Adrenal gland (tissue), 9 donors: ENCODE measurements at regions not wholly inside any gene's neighbourhood (a gene's known extent, or its start where the extent isn't known, plus 50 kb on each side); places are given as distances from the start of the nearest gene placed in this dataset.

Experiments
- DNase-seq, 7 donors: peaks; one replicate each; pipeline ENCODE4 v3.0.0-alpha.2; 2019 to 2020
- H3K27ac ChIP-seq, 5 donors: fragments of 200-600 bp; sonication (generic) in 4 of 5; 1 replicate in 3 of 5; 2 replicates in 2 of 5; pipeline versions ENCODE4 v1.5.1 to v1.8.0; 2016 to 2020; ENCODE audit warnings: mild to moderate bottlenecking in 1 of 5
- H3K27me3 ChIP-seq: fragments of 200-600 bp; 2 replicates; pipeline ENCODE4 v1.8.0; 2021
- H3K36me3 ChIP-seq, 2 donors: fragments of 200-600 bp; replicated peaks in 1 of 2; 1 replicate in 1 of 2; 2 replicates in 1 of 2; pipeline versions ENCODE4 v1.5.1 to v1.8.0; 2018 to 2022
- H3K4me1 ChIP-seq, 2 donors: fragments of 200-600 bp; replicated peaks in 1 of 2; 1 replicate in 1 of 2; 2 replicates in 1 of 2; pipeline versions ENCODE4 v1.5.1 to v1.8.0; 2018 to 2021
- H3K4me3 ChIP-seq, 4 donors: fragments of 200-600 bp; sonication (generic) in 3 of 4; one replicate each; pipeline ENCODE4 v1.5.1; 2016 to 2018
- H3K9me3 ChIP-seq, 3 donors: fragments of 200-600 bp; sonication (generic) in 1 of 3; replicated peaks in 1 of 3; 1 replicate in 2 of 3; 2 replicates in 1 of 3; pipeline versions ENCODE4 v1.5.1 to v1.8.0; 2016 to 2021
- CTCF ChIP-seq, 6 experiments: fragments of 450-650 bp in 4 of 6; fragments of 200-600 bp in 2 of 6; sonication (generic) in 1 of 6; IDR thresholded peaks; 1 replicate in 5 of 6; 2 replicates in 1 of 6; pipeline versions ENCODE4 v1.5.1 to v1.8.0; 2016 to 2021; ENCODE audit warnings: antibody characterized with exemption in 6 of 6, mild to moderate bottlenecking in 2 of 6, moderate library complexity in 1 of 6
- POLR2A ChIP-seq, 2 donors: fragments of 450-650 bp; IDR thresholded peaks; one replicate each; pipeline ENCODE4 v1.6.1; 2017; ENCODE audit warnings: antibody characterized with exemption in 2 of 2, mild to moderate bottlenecking in 2 of 2, moderate library complexity in 1 of 2
- WGBS, 4 donors: extraction: QIAGEN DNeasy Blood & Tissue Kit in 2 of 4; methylation state at CpG; one replicate each; pipeline versions ENCODE4 v1.1.5 to v1.1.7; 2013 to 2017; 5-methylcytosine and 5-hydroxymethylcytosine counted together
- intact Hi-C, 2 donors: fragments of 100-400 bp; cut with DNase I; formaldehyde crosslinking; loops; one replicate each; pipeline versions ENCODE4 v1.14.1 to v1.15.0; 2022 to 2023
- donor health status: healthy with polysubstance abuse.
- donor health status: Bipolar disorder and iron deficiency.
- donor health status: DM: yes; HTN: yes; CAD: no.
- donor health status: DM: no; HTN: no; CAD: no.
- donor health status: DM: no; HTN: no; CAD: no.

- no peak for DNase-seq
- no peak overlapping the region for H3K27ac ChIP-seq
- H3K27me3 ChIP-seq: no peaks in the 10 kb centered on the region
- intact Hi-C loops: no loop called here
- TF ChIP-seq CTCF (IDR thresholded peaks at IDR 0.05) (no peak), POLR2A (IDR thresholded peaks at IDR 0.05) (no peak)
- WGBS, 4 donors: 93 to 100% (median 96%) methylated on average over 3 of the region's 3 CpGs
- H3K4me3 ChIP-seq: no peak overlapping the region
- no peaks in the 10 kb centered on the region for H3K9me3 ChIP-seq
- no peaks in the 10 kb centered on the region for H3K4me1 ChIP-seq
- H3K36me3 ChIP-seq: no peaks in the 10 kb centered on the region
These were observed 54.2 kb upstream of the RMST start for GRCh38 chr12:97408363-97408762.

GRCh38 chr12:97411341-97411740, 51.3 kb upstream of the RMST start:
- 63 to 82% (median 74%) methylated on average over 3 of the region's 3 CpGs for WGBS, 4 donors
- TF ChIP-seq CTCF (IDR thresholded peaks at IDR 0.05) (no peak), POLR2A (IDR thresholded peaks at IDR 0.05) (no peak)

More at GRCh38 chr12:97411341-97411740, 51.3 kb upstream of the RMST start:
- Histone ChIP-seq H3K27me3 (no peaks in the 10 kb centered on the region), H3K4me3 (no peak overlapping the region), H3K27ac (no peak overlapping the region), H3K36me3 (no peaks in the 10 kb centered on the region), H3K9me3 (no peaks in the 10 kb centered on the region), H3K4me1 (no peaks in the 10 kb centered on the region)
- intact Hi-C loops: no loop called here
- no peak for DNase-seq
